T-helper 17 cell (primary cell): ENCODE measurements at regions not wholly inside any gene's neighbourhood (a gene's known extent, or its start where the extent isn't known, plus 50 kb on each side); places are given as distances from the start of the nearest gene placed in this dataset.
"Not testable (repeated sequence)": the region's sequence is repeated elsewhere in the genome, so short reads cannot be mapped to it uniquely, and the experiment has no call there.

Source experiments
- ATAC-seq: fragments of 150-1000 bp; cut with Tn5 transposase; 2 replicates; pipeline ENCODE4 v1.10.0; 2021; ENCODE audit warnings: mild to moderate bottlenecking, moderate library complexity
- DNase-seq, 3 donors: peaks; one replicate each; pipeline versions ENCODE4 v3.0.0 to v3.0.0-alpha.2; 2020 to 2021
- H3K9me3 ChIP-seq: one replicate; pipeline ENCODE4 v1.7.0; 2013; ENCODE audit warnings: low read length, mild to moderate bottlenecking; ENCODE audit not compliant: control insufficient read depth, poor library complexity, severe bottlenecking
- H3K27ac Mint-ChIP-seq: one replicate; pipeline ENCODE4 v1.8.0; 2022; ENCODE audit warnings: mild to moderate bottlenecking, moderate library complexity, mixed read lengths
- H3K27me3 Mint-ChIP-seq: one replicate; pipeline ENCODE4 v1.8.0; 2022; ENCODE audit warnings: mixed read lengths
- H3K36me3 Mint-ChIP-seq: one replicate; pipeline ENCODE4 v1.8.0; 2022; ENCODE audit warnings: low read depth, mixed read lengths
- H3K4me1 Mint-ChIP-seq: one replicate; pipeline ENCODE4 v1.8.0; 2022; ENCODE audit warnings: mild to moderate bottlenecking, mixed read lengths
- H3K4me3 Mint-ChIP-seq: one replicate; pipeline ENCODE4 v1.8.0; 2022; ENCODE audit warnings: mild to moderate bottlenecking, moderate library complexity, mixed read lengths

GRCh38 chr5:166637295-166637694 is 1654.2 kb upstream of the WWC1 start:
- no peak for ATAC-seq
- H3K9me3 ChIP-seq = peaks cover 3% of the 10 kb centered on the region
- no peaks in the 10 kb centered on the region for H3K4me1 Mint-ChIP-seq
- H3K27ac Mint-ChIP-seq = no peak overlapping the region
- H3K4me3 Mint-ChIP-seq = no peak overlapping the region
- no peak for DNase-seq
- H3K27me3 Mint-ChIP-seq = no peaks in the 10 kb centered on the region
- no peaks in the 10 kb centered on the region for H3K36me3 Mint-ChIP-seq

- DNase-seq (no peak), ATAC-seq (no peak)
- peaks cover 3% of the 10 kb centered on the region for H3K9me3 ChIP-seq
- H3K4me1 Mint-ChIP-seq = no peaks in the 10 kb centered on the region
- H3K27me3 Mint-ChIP-seq = no peaks in the 10 kb centered on the region
- H3K27ac Mint-ChIP-seq = no peak overlapping the region
- no peak overlapping the region for H3K4me3 Mint-ChIP-seq
- H3K36me3 Mint-ChIP-seq = no peaks in the 10 kb centered on the region
These were observed 1652.3 kb upstream of the WWC1 start for GRCh38 chr5:166639151-166639550.

- not testable (repeated sequence) for ATAC-seq, H3K4me1 Mint-ChIP-seq, H3K4me3 Mint-ChIP-seq, H3K27me3 Mint-ChIP-seq, H3K36me3 Mint-ChIP-seq, H3K27ac Mint-ChIP-seq, H3K9me3 ChIP-seq, DNase-seq
These were observed 1651.3 kb upstream of the WWC1 start for GRCh38 chr5:166640136-166640535.

- no peaks in the 10 kb centered on the region for H3K27me3 Mint-ChIP-seq
- no peaks in the 10 kb centered on the region for H3K36me3 Mint-ChIP-seq
- DNase-seq (no peak), ATAC-seq (no peak)
- no peak overlapping the region for H3K4me3 Mint-ChIP-seq
- H3K4me1 Mint-ChIP-seq = no peaks in the 10 kb centered on the region
- H3K27ac Mint-ChIP-seq = no peak overlapping the region
- H3K9me3 ChIP-seq = no peaks in the 10 kb centered on the region
These were observed 1642.7 kb upstream of the WWC1 start for GRCh38 chr5:166648736-166649135.

GRCh38 chr5:166649676-166650075 is 1641.8 kb upstream of the WWC1 start:
- H3K36me3 Mint-ChIP-seq = no peaks in the 10 kb centered on the region
- no peak overlapping the region for H3K4me3 Mint-ChIP-seq
- no peaks in the 10 kb centered on the region for H3K9me3 ChIP-seq
- H3K27ac Mint-ChIP-seq = no peak overlapping the region
- DNase-seq (no peak), ATAC-seq (no peak)
- no peaks in the 10 kb centered on the region for H3K4me1 Mint-ChIP-seq
- no peaks in the 10 kb centered on the region for H3K27me3 Mint-ChIP-seq

GRCh38 chr5:166651234-166651633 is 1640.2 kb upstream of the WWC1 start:
- DNase-seq (no peak), ATAC-seq (no peak)
- no peak overlapping the region for H3K27ac Mint-ChIP-seq
- no peaks in the 10 kb centered on the region for H3K36me3 Mint-ChIP-seq
- H3K4me3 Mint-ChIP-seq = no peak overlapping the region
- H3K4me1 Mint-ChIP-seq = no peaks in the 10 kb centered on the region
- H3K27me3 Mint-ChIP-seq = no peaks in the 10 kb centered on the region
- no peaks in the 10 kb centered on the region for H3K9me3 ChIP-seq

- H3K36me3 Mint-ChIP-seq = no peaks in the 10 kb centered on the region
- H3K27me3 Mint-ChIP-seq = no peaks in the 10 kb centered on the region
- H3K9me3 ChIP-seq = no peaks in the 10 kb centered on the region
- no peak for DNase-seq
- no peak overlapping the region for H3K4me3 Mint-ChIP-seq
- ATAC-seq = no peak
- H3K27ac Mint-ChIP-seq = no peak overlapping the region
- H3K4me1 Mint-ChIP-seq = no peaks in the 10 kb centered on the region
These were observed 1619.6 kb upstream of the WWC1 start for GRCh38 chr5:166671811-166672210.

- ATAC-seq (no peak), DNase-seq (no peak)
- Mint-ChIP-seq H3K27me3 (no peaks in the 10 kb centered on the region), H3K4me3 (no peak overlapping the region), H3K27ac (no peak overlapping the region), H3K36me3 (no peaks in the 10 kb centered on the region), H3K4me1 (no peaks in the 10 kb centered on the region)
- H3K9me3 ChIP-seq = no peaks in the 10 kb centered on the region
These were observed 1619.0 kb upstream of the WWC1 start for GRCh38 chr5:166672431-166672830.

- Mint-ChIP-seq H3K4me1 (no peaks in the 10 kb centered on the region), H3K27ac (no peak overlapping the region)
These were observed 1613.6 kb upstream of the WWC1 start for GRCh38 chr5:166677891-166678290.

GRCh38 chr5:166679331-166679730 is 1612.1 kb upstream of the WWC1 start:
- H3K4me3 Mint-ChIP-seq = no peak overlapping the region
- H3K4me1 Mint-ChIP-seq = no peaks in the 10 kb centered on the region
- H3K27ac Mint-ChIP-seq = no peak overlapping the region
- no peaks in the 10 kb centered on the region for H3K27me3 Mint-ChIP-seq
- ATAC-seq (no peak), DNase-seq (no peak)
- no peaks in the 10 kb centered on the region for H3K9me3 ChIP-seq
- no peaks in the 10 kb centered on the region for H3K36me3 Mint-ChIP-seq

More at GRCh38 chr5:166677891-166678290, 1613.6 kb upstream of the WWC1 start:
- ATAC-seq (no peak), DNase-seq (no peak)
- H3K9me3 ChIP-seq = no peaks in the 10 kb centered on the region
- no peaks in the 10 kb centered on the region for H3K36me3 Mint-ChIP-seq
- H3K27me3 Mint-ChIP-seq = no peaks in the 10 kb centered on the region
- no peak overlapping the region for H3K4me3 Mint-ChIP-seq

- no peaks in the 10 kb centered on the region for H3K27me3 Mint-ChIP-seq
- no peak overlapping the region for H3K4me3 Mint-ChIP-seq
- ATAC-seq (no peak), DNase-seq (no peak)
- no peaks in the 10 kb centered on the region for H3K9me3 ChIP-seq
- no peaks in the 10 kb centered on the region for H3K4me1 Mint-ChIP-seq
- no peak overlapping the region for H3K27ac Mint-ChIP-seq
- H3K36me3 Mint-ChIP-seq = no peaks in the 10 kb centered on the region
These were observed 1596.1 kb upstream of the WWC1 start for GRCh38 chr5:166695326-166695725.

- H3K27ac Mint-ChIP-seq = no peak overlapping the region
- ATAC-seq (no peak), DNase-seq (no peak)
- no peaks in the 10 kb centered on the region for H3K27me3 Mint-ChIP-seq
- no peak overlapping the region for H3K4me3 Mint-ChIP-seq
- H3K4me1 Mint-ChIP-seq = no peaks in the 10 kb centered on the region
- no peaks in the 10 kb centered on the region for H3K36me3 Mint-ChIP-seq
- H3K9me3 ChIP-seq = no peaks in the 10 kb centered on the region
These were observed 1583.2 kb upstream of the WWC1 start for GRCh38 chr5:166708291-166708690.

- Mint-ChIP-seq H3K36me3 (no peaks in the 10 kb centered on the region), H3K4me3 (no peak overlapping the region), H3K27me3 (no peaks in the 10 kb centered on the region), H3K4me1 (no peaks in the 10 kb centered on the region), H3K27ac (no peak overlapping the region)
- no peak for DNase-seq
- ATAC-seq = no peak
- H3K9me3 ChIP-seq = no peaks in the 10 kb centered on the region
These were observed 1581.8 kb upstream of the WWC1 start for GRCh38 chr5:166709691-166710090.

GRCh38 chr5:166710271-166710670 is 1581.2 kb upstream of the WWC1 start:
- Mint-ChIP-seq H3K4me1 (no peaks in the 10 kb centered on the region), H3K36me3 (no peaks in the 10 kb centered on the region), H3K4me3 (no peak overlapping the region), H3K27ac (no peak overlapping the region), H3K27me3 (no peaks in the 10 kb centered on the region)
- no peak for ATAC-seq
- DNase-seq = no peak
- no peaks in the 10 kb centered on the region for H3K9me3 ChIP-seq
